ENCODE measurements at regions not wholly inside any gene's neighbourhood (a gene's known extent, or its start where the extent isn't known, plus 50 kb on each side); places are given as distances from the start of the nearest gene placed in this dataset.

- no peak overlapping the region for H3K27ac ChIP-seq
- no peak for TF ChIP-seq CTCF (conservative IDR thresholded peaks at IDR 0.05)
Observed at GRCh38 chr10:24039897-24040296, 169.0 kb upstream of the KIAA1217 start.

GRCh38 chr10:24041034-24041433 is 167.9 kb upstream of the KIAA1217 start:
- no peak for TF ChIP-seq ZFX (IDR thresholded peaks at IDR 0.05)
- no peak for TF ChIP-seq CTCF (conservative IDR thresholded peaks at IDR 0.05)
- H3K27ac ChIP-seq: no peak overlapping the region

- no peak overlapping the region for H3K27ac ChIP-seq
- TF ChIP-seq CTCF (conservative IDR thresholded peaks at IDR 0.05) (no peak), ZFX (IDR thresholded peaks at IDR 0.05) (no peak)
Observed at GRCh38 chr10:24041834-24042233, 167.1 kb upstream of the KIAA1217 start.

GRCh38 chr10:24042884-24043283 is 166.1 kb upstream of the KIAA1217 start:
- H3K27ac ChIP-seq: no peak overlapping the region
- TF ChIP-seq ZFX (IDR thresholded peaks at IDR 0.05) (no peak), CTCF (conservative IDR thresholded peaks at IDR 0.05) (no peak)

- no peak overlapping the region for H3K27ac ChIP-seq
- TF ChIP-seq ZFX (IDR thresholded peaks at IDR 0.05) (no peak), CTCF (conservative IDR thresholded peaks at IDR 0.05) (no peak)
Observed at GRCh38 chr10:24046060-24046459, 162.9 kb upstream of the KIAA1217 start.

GRCh38 chr10:24047176-24047575 is 161.8 kb upstream of the KIAA1217 start:
- TF ChIP-seq CTCF (conservative IDR thresholded peaks at IDR 0.05) (no peak), ZFX (IDR thresholded peaks at IDR 0.05) (no peak)
- H3K27ac ChIP-seq: no peak overlapping the region

- TF ChIP-seq CTCF (conservative IDR thresholded peaks at IDR 0.05): no peak
- no peak for TF ChIP-seq ZFX (IDR thresholded peaks at IDR 0.05)
- no peak overlapping the region for H3K27ac ChIP-seq
Observed at GRCh38 chr10:24054421-24054820, 154.5 kb upstream of the KIAA1217 start.

Measured in C4-2B (cell line).